T-helper 2 cell (primary cell): ENCODE measurements at regions not wholly inside any gene's neighbourhood (a gene's known extent, or its start where the extent isn't known, plus 50 kb on each side); places are given as distances from the start of the nearest gene placed in this dataset.

Experiments used
- DNase-seq, 5 experiments: peaks; one replicate each; pipeline versions ENCODE4 v3.0.0 to v3.0.0-alpha.2; 2012 to 2022

- no peak for DNase-seq
These were observed 388.7 kb upstream of the PTPRD start for GRCh38 chr9:11001546-11001945.

DNA sequence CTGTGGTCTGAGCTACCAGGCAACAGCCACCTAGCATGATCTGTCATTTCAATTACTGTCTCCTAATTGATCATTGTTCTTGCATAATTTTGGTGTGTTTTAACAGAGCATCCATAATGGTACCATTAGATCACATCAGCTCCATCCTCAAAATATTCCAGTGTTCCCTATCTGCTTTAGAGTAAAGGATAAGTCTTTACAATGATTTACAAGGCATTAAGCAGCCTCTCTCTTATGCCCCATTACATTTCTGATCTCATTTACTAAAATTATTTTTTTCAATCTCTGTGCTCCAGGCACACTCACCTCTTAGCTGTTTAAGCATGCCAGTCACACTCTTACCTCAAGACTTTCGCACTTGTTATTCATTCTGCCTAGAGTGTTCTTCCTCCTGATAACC, 389.9 kb upstream of the PTPRD start:
- no peak for DNase-seq

DNA sequence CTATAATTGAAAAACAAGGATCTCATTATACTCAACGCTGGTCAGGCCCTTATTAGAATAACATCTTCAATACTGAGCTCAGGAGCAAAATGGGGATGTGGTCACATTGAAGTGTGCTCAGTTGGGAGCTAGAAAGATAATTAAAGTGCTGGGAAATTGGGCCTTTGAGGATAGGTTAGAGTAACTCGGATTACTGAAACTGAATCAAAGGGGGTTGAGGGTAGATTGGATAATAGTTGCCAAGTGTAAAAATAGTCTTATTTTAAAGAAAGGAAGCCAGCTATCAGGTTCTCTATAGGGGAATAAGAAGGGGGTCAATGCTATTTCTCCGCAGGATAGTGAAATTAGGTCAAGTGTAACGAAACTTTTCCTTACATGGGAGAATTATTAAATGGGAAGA, 391.0 kb upstream of the PTPRD start:
- DNase-seq: no peak

GRCh38 chr9:11011696-11012095, 398.9 kb upstream of the PTPRD start:
- no peak for DNase-seq

GRCh38 chr9:11016081-11016480, 403.3 kb upstream of the PTPRD start:
- DNase-seq: no peak

GRCh38 chr9:11023201-11023600, 410.4 kb upstream of the PTPRD start:
- DNase-seq: no peak

DNA sequence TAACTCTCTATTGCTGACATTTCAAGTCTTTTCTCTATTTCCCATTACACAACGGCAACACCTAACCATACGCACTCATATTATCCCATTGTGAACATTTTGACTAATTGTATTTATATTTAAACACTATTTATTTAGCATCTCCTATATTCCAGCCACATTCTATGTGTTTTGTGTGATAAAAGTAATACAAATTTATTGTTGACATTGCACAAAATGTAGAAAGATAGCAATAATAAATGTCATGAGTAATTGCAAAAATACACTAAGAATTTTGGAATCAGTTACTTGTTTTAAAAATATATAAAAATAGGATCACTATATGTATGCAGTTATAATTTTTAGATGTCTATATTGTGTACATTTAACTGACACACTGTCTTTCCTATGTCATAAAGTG, 413.0 kb upstream of the PTPRD start:
- no peak for DNase-seq

- DNase-seq: no peak
These were observed 425.6 kb upstream of the PTPRD start for GRCh38 chr9:11038366-11038765.

DNA sequence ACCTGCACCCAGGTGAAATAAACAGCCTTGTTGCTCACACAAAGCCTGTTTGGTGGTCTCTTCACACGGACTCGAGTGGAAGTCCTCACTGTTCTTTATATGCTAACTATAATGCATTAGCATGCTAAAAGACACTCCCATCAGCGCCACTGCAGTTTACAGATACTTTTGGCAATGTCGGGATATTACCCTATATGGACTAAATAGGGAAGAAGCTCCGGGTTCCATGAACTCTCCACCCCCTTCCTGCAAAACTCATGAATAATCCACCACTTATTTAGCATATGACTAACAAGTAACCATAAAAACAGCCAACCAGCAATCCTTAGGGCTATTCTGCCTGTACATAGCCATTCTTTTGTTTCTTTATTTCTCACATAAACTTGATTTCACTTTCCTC, 426.2 kb upstream of the PTPRD start:
- DNase-seq: no peak

GRCh38 chr9:11045589-11045988, 432.8 kb upstream of the PTPRD start:
- no peak for DNase-seq

- DNase-seq: no peak
These were observed 450.5 kb upstream of the PTPRD start for GRCh38 chr9:11063263-11063662.

- DNase-seq: no peak
These were observed 452.1 kb upstream of the PTPRD start for GRCh38 chr9:11064909-11065308.

- DNase-seq: no peak
These were observed 459.4 kb upstream of the PTPRD start for GRCh38 chr9:11072176-11072575.

DNA sequence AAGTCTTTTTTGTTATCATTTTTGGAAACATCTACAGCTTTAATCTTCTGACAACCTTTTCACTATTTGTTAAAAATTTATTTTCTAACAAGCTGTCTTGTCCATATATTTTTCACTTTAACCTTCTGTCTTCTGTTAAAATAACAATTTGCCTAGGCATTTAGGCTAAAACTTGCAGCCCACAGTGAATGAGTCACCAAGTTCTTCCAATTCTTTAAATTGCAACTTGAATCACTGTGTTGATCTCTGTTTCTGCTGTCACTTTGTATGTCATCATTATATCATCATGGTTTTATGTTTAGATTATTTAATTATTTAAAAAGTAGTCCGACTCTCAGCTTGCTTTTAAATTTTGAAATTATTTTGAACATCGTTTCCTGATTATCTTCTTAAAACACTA, 473.8 kb upstream of the PTPRD start:
- DNase-seq: no peak

GRCh38 chr9:11088821-11089374, 476.1 kb upstream of the PTPRD start:
- DNase-seq: no peak

DNA sequence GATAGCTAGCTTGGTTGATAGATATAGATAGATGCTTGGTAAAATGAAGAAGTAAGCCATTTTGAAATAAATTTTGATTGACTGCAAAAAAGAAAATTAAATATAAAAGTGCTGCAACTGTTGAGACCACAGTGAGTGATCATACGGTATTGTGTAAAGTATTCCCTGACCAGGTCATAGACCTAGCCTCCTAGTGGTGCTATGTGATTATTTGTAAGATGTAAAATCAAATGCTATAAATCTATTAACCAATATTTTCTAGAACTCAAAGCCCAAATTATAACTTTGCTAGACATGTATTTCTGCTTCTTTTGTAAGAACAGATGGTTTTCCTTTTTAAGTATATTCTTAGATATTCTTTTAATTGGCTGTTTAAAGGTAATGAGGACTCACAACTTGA, 480.2 kb upstream of the PTPRD start:
- DNase-seq: no peak

DNA sequence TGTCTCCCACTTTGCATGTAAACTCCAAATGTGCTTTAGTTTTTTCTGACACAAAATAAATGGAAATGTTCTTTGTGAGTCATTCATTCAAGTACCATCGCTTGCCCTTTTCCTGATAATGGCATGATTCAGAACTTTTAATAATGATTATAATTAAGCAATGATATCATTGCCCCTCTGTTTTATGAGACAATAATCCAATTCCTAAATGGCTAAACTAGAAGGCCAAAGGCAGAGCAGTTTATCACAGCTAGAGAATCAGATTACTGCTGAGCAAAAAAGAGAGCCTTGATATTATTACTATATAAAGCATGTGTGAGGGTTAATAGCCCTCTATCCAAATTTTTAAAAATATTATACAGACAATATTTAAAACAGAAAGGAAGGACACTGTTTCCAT, 484.2 kb upstream of the PTPRD start:
- no peak for DNase-seq

DNA sequence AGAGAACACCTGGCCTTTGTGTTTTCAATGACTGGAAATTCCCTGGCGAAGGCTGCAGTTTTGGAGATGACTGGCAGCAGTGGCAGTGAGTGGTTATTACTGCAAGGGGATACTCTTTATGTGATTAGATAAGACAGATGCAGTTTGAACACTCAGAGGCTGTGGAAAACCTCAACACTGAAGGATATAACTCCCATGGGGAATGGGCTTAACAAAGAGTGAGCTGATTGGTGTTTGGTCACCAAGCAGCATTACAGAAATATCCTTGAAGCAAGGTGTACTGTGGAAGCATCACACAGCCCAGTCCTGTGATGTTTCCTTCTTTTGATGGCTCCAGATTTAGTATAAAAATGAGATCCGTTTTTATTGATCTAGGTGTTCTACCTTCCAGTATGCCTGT, 490.7 kb upstream of the PTPRD start:
- no peak for DNase-seq

- no peak for DNase-seq
These were observed 494.4 kb upstream of the PTPRD start for GRCh38 chr9:11107196-11107595.

GRCh38 chr9:11128156-11128555, 515.4 kb upstream of the PTPRD start:
- DNase-seq: no peak

DNA sequence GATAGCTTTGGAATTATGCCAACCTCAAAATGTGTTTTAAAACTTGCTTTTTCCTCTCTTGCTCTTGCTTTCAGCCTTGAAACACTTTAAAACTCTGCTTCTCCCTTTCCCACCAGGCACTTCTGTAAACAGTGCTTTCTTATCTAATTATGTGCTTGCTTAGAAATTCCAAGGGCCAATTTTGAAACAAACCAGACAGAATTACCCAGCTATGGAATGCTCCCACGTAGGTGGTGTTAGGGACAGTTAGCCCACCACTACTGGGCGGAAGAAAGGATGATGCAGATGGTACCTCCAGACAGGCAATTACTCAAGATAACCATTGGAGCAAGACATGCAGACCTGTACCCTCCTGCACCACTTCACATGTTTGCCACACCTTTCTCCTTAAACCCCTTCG, 523.0 kb upstream of the PTPRD start:
- DNase-seq: no peak

- no peak for DNase-seq
These were observed 528.6 kb upstream of the PTPRD start for GRCh38 chr9:11141357-11141756.

GRCh38 chr9:11142965-11143738, 530.4 kb upstream of the PTPRD start:
- DNase-seq: no peak

DNA sequence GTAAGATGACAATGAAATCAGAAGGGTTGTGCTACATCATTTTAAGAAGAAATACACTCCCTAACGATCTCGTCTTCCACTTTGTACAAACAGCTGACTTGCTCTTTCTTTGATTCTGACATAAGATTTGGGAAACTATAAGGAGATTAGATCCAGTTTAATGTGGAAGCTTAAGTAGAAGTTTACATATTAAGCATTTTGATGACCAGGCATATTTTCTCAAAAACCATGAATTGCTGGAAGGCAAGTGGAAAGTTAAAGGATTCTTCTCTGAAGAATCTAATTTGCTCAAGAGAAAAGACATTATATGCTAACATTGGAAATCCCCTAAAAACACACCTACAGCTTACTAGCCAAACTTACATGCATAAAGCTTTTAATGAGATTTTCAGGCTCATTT, 531.9 kb upstream of the PTPRD start:
- no peak for DNase-seq

- DNase-seq: no peak
These were observed 535.4 kb upstream of the PTPRD start for GRCh38 chr9:11148189-11148588.
